Urothelium cell line (cell line): ENCODE measurements at regions not wholly inside any gene's neighbourhood (a gene's known extent, or its start where the extent isn't known, plus 50 kb on each side); places are given as distances from the start of the nearest gene placed in this dataset.
A peak's percentile ranks its signal among the peaks of the same experiment; 100 is the strongest.
"Not testable (repeated sequence)": the region's sequence is repeated elsewhere in the genome, so short reads cannot be mapped to it uniquely, and the experiment has no call there.

Experiments used
- DNase-seq: peaks from one replicate; pipeline ENCODE4 v3.0.0; 2011; ENCODE audit warnings: low spot score, mixed read lengths
- FAIRE-seq: peaks from 2 replicates; lab custom pipeline; 2011; peaks lifted over from hg19 to GRCh38; lab: Jason Lieb, UNC

- no peak for FAIRE-seq
- peak; percentile 45 for DNase-seq
Measured at GRCh38 chr10:71912431-71912830, 51.8 kb upstream of the CHST3 start.

GRCh38 chr10:71911296-71911953, 52.8 kb upstream of the CHST3 start:
- FAIRE-seq, result no peak
- DNase-seq, result no peak

GRCh38 chr10:71909399-71910083, 54.7 kb upstream of the CHST3 start:
- DNase-seq (no peak), FAIRE-seq (no peak)

- no peak for FAIRE-seq
- no peak for DNase-seq
Measured at GRCh38 chr10:71908998-71909397, 55.2 kb upstream of the CHST3 start.

- no peak for FAIRE-seq
Measured at GRCh38 chr10:71905164-71905563, 54.1 kb upstream of the PSAP start.

GRCh38 chr10:71903636-71904250, 52.7 kb upstream of the PSAP start:
- not testable (repeated sequence) for DNase-seq, FAIRE-seq

More at GRCh38 chr10:71905164-71905563, 54.1 kb upstream of the PSAP start:
- DNase-seq, result no peak

GRCh38 chr10:71902351-71902750, 51.3 kb upstream of the PSAP start:
- no peak for FAIRE-seq

More at GRCh38 chr10:71902351-71902750, 51.3 kb upstream of the PSAP start:
- no peak for DNase-seq
